GM21723 (cell line): ENCODE measurements at regions not wholly inside any gene's neighbourhood (a gene's known extent, or its start where the extent isn't known, plus 50 kb on each side); places are given as distances from the start of the nearest gene placed in this dataset.
"Not testable (repeated sequence)": the region's sequence is repeated elsewhere in the genome, so short reads cannot be mapped to it uniquely, and the experiment has no call there.

Experiments used
- ATAC-seq: cut with Tn5 transposase; IDR thresholded peaks from one replicate; pipeline ENCODE4 v1.9.1; 2021; ENCODE audit warnings: mild to moderate bottlenecking, moderate library complexity; ENCODE audit not compliant: unreplicated experiment

- ATAC-seq, result no peak
Measured at GRCh38 chr4:126386512-126386911, 1071.8 kb downstream of the FAT4 start.

GRCh38 chr4:126395664-126396063 lies 1080.9 kb downstream of the FAT4 start:
- ATAC-seq, result no peak

GRCh38 chr4:126396121-126396520 lies 1081.4 kb downstream of the FAT4 start:
- ATAC-seq, result no peak

GRCh38 chr4:126396703-126397102 lies 1081.9 kb downstream of the FAT4 start:
- ATAC-seq, result no peak

- ATAC-seq, result no peak
Measured at GRCh38 chr4:126404549-126404948, 1089.8 kb downstream of the FAT4 start.

- no peak for ATAC-seq
Measured at GRCh38 chr4:126405369-126405982, 1090.7 kb downstream of the FAT4 start.

GRCh38 chr4:126409746-126410145 lies 1095.0 kb downstream of the FAT4 start:
- no peak for ATAC-seq

GRCh38 chr4:126411047-126411446 lies 1096.3 kb downstream of the FAT4 start:
- ATAC-seq, result no peak

GRCh38 chr4:126412310-126412709 lies 1097.6 kb downstream of the FAT4 start:
- not testable (repeated sequence) for ATAC-seq

GRCh38 chr4:126414741-126415140 lies 1100.0 kb downstream of the FAT4 start:
- no peak for ATAC-seq

- ATAC-seq, result no peak
Measured at GRCh38 chr4:126419266-126419665, 1104.5 kb downstream of the FAT4 start.

GRCh38 chr4:126427853-126428252 lies 1113.1 kb downstream of the FAT4 start:
- ATAC-seq, result no peak

- ATAC-seq, result no peak
Measured at GRCh38 chr4:126431049-126431448, 1116.3 kb downstream of the FAT4 start.

- ATAC-seq, result no peak
Measured at GRCh38 chr4:126435491-126435890, 1120.7 kb downstream of the FAT4 start.

GRCh38 chr4:126440297-126440696 lies 1125.5 kb downstream of the FAT4 start:
- no peak for ATAC-seq

- no peak for ATAC-seq
Measured at GRCh38 chr4:126441173-126442035, 1126.6 kb downstream of the FAT4 start.

- no peak for ATAC-seq
Measured at GRCh38 chr4:126445596-126445995, 1130.8 kb downstream of the FAT4 start.

- no peak for ATAC-seq
Measured at GRCh38 chr4:126446917-126447316, 1132.2 kb downstream of the FAT4 start.

GRCh38 chr4:126448086-126448845 lies 1133.5 kb downstream of the FAT4 start:
- ATAC-seq, result no peak

GRCh38 chr4:126451237-126451873 lies 1136.6 kb downstream of the FAT4 start:
- ATAC-seq, result no peak

GRCh38 chr4:126455865-126456264 lies 1141.1 kb downstream of the FAT4 start:
- ATAC-seq, result no peak
